Keratinocyte (primary cell): ENCODE measurements at regions not wholly inside any gene's neighbourhood (a gene's known extent, or its start where the extent isn't known, plus 50 kb on each side); places are given as distances from the start of the nearest gene placed in this dataset.

Experiments
- DNase-seq: peaks from one replicate; pipeline ENCODE4 v3.0.0-alpha.2; 2011; ENCODE audit warnings: low read depth, missing footprints, low spot score
- FAIRE-seq: peaks from 2 replicates; lab custom pipeline; 2011; peaks lifted over from hg19 to GRCh38; lab: Jason Lieb, UNC
- H2AFZ ChIP-seq: 2 replicates; pipeline ENCODE4 v1.6.0; 2012; ENCODE audit warnings: low read length, control low read depth, inconsistent platforms; ENCODE audit not compliant: control insufficient read depth
- H3K27ac ChIP-seq: 2 replicates; pipeline ENCODE4 v1.5.1; 2011; ENCODE audit warnings: low read length; ENCODE audit not compliant: control insufficient read depth, insufficient read depth
- H3K27me3 ChIP-seq: 3 replicates; pipeline ENCODE4 v1.6.0; 2011; ENCODE audit warnings: low read length; ENCODE audit not compliant: control insufficient read depth, insufficient read depth; ENCODE audit errors: extremely low read depth
- H3K36me3 ChIP-seq, 2 experiments: 2 replicates in 1 of 2; 3 replicates in 1 of 2; pipeline ENCODE4 v1.5.1; 2011; ENCODE audit warnings: low read length in 2 of 2, mild to moderate bottlenecking in 1 of 2; ENCODE audit not compliant: control insufficient read depth in 2 of 2, insufficient read depth in 2 of 2; ENCODE audit errors: extremely low read depth in 1 of 2
- H3K4me1 ChIP-seq: 3 replicates; pipeline ENCODE4 v1.5.1; 2011; ENCODE audit warnings: low read length; ENCODE audit not compliant: control insufficient read depth, insufficient read depth; ENCODE audit errors: extremely low read depth
- H3K4me2 ChIP-seq: 3 replicates; pipeline ENCODE4 v1.6.0; 2011; ENCODE audit warnings: low read depth, low read length; ENCODE audit not compliant: control insufficient read depth, insufficient read depth; ENCODE audit errors: extremely low read depth
- H3K4me3 ChIP-seq, 3 experiments: fragments of 200-600 bp in 1 of 3; sonication (generic) in 1 of 3; 2 replicates in 2 of 3; 3 replicates in 1 of 3; pipeline ENCODE4 v1.5.1; 2011 to 2016; ENCODE audit warnings: low read length in 3 of 3, mild to moderate bottlenecking in 3 of 3, control low read depth in 2 of 3, inconsistent platforms in 1 of 3, low read depth in 1 of 3, mixed read lengths in 1 of 3, mixed run types in 1 of 3, moderate library complexity in 1 of 3; ENCODE audit not compliant: control insufficient read depth in 2 of 3, insufficient read depth in 2 of 3; ENCODE audit errors: extremely low read depth in 1 of 3
- H3K79me2 ChIP-seq: 2 replicates; pipeline ENCODE4 v1.6.0; 2012; ENCODE audit warnings: low read length; ENCODE audit not compliant: control insufficient read depth, insufficient read depth
- H3K9ac ChIP-seq: 3 replicates; pipeline ENCODE4 v1.6.0; 2011; ENCODE audit warnings: low read length; ENCODE audit not compliant: control insufficient read depth, insufficient read depth; ENCODE audit errors: extremely low read depth
- H3K9me1 ChIP-seq: 3 replicates; pipeline ENCODE4 v1.6.0; 2011; ENCODE audit warnings: low read length; ENCODE audit not compliant: control insufficient read depth, insufficient read depth; ENCODE audit errors: extremely low read depth
- H3K9me3 ChIP-seq: 2 replicates; pipeline ENCODE4 v1.5.1; 2012; ENCODE audit warnings: low read depth, low read length; ENCODE audit not compliant: control insufficient read depth
- H4K20me1 ChIP-seq: 3 replicates; pipeline ENCODE4 v1.6.0; 2011; ENCODE audit warnings: low read length; ENCODE audit not compliant: control insufficient read depth, insufficient read depth; ENCODE audit errors: extremely low read depth
- EZH2 ChIP-seq: IDR thresholded peaks from one replicate; pipeline ENCODE4 v1.6.1; 2012; ENCODE audit warnings: inconsistent platforms, mild to moderate bottlenecking, low read length, moderate library complexity
- dilution Hi-C: fragments of 300-500 bp; cut with MboI; formaldehyde crosslinking; loops from one replicate; pipeline ENCODE4 v1.7.0; 2020; ENCODE audit warnings: low sequenced_read_pairs; ENCODE audit not compliant: extremely low pct_ligation_motif_present
- TF ChIP-seq, protein P1 (sequence below), 3 experiments: IDR thresholded peaks in 1 of 3; conservative IDR thresholded peaks in 1 of 3; optimal IDR thresholded peaks in 1 of 3; 2 replicates in 2 of 3; 3 replicates in 1 of 3; pipeline versions ENCODE3 to v1.5.1; 2011; ENCODE audit warnings: low read length in 3 of 3, mild to moderate bottlenecking in 3 of 3, moderate library complexity in 2 of 3, control low read depth in 1 of 3, inconsistent platforms in 1 of 3; ENCODE audit not compliant: insufficient read depth in 2 of 3; ENCODE audit errors: extremely low read depth in 1 of 3

DNA sequence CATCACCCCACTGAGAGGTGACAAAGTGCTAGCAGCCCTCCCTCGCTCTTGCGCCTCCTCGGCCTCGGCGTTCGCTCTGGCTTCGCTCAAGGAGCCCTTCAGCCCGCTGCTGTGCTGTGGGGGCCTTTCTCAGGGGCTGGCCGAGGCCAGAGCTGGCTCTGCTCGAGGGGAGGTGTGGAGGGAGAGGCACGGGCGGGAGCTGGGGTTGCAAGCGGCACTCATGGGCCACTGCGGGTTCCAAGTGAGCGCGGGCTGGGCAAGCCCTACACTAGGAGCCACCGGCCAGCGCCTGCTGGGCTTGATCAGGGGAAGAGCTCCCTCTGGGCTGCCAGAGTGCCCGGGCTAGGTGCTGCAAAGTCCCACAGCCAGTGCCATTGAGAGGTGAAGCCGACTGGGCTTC is 964.8 kb upstream of the GJE1 start:
- H2AFZ ChIP-seq: no peak overlapping the region
- TF ChIP-seq EZH2: no peak
- no peak overlapping the region for H3K4me2 ChIP-seq
- no peaks in the 10 kb centered on the region for H3K36me3 ChIP-seq
- H3K27me3 ChIP-seq: no peaks in the 10 kb centered on the region
- FAIRE-seq (no peak), DNase-seq (no peak)
- no peak overlapping the region for H3K9ac ChIP-seq
- H3K9me1 ChIP-seq: no peaks in the 10 kb centered on the region
- H4K20me1 ChIP-seq: no peaks in the 10 kb centered on the region
- no peaks in the 10 kb centered on the region for H3K9me3 ChIP-seq
- H3K27ac ChIP-seq: no peak overlapping the region
- dilution Hi-C loops: no loop called here
- no peak overlapping the region for H3K4me3 ChIP-seq
- no peaks in the 10 kb centered on the region for H3K4me1 ChIP-seq
- no peaks in the 10 kb centered on the region for H3K79me2 ChIP-seq

DNA sequence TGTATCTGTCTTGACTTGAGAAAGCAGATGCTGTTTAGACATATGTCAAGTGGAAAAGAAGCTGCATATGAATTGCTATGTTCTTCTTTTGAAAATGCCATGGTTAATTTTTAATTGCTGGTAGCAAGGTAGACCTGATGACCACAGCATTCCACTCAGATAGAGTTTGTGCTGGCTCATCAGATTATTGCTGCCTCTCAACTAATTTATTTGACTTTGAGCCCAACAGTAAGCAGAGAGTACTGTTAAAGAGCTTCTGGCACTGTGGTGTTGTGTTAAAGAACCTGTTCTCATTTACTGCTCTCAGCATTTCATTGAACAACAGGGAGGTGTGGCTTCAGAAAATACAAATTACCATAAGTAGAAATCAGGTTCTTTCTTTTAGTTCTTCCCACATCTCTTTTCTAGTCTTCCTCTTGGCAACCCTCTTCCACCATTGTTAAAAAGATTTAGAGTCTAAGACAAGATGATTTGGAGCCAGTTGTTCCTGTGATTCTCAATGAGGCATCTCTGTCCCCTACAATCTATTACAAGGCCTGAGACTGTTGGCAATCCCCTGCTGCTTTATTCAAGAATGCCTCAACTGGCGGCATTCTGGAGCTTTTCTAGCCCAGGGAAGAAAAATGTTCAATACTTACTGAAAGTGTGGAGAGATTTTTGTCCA is 967.6 kb upstream of the GJE1 start:
- Histone ChIP-seq H3K27me3 (no peaks in the 10 kb centered on the region), H3K4me1 (no peaks in the 10 kb centered on the region), H3K9ac (no peak overlapping the region), H3K4me3 (no peak overlapping the region), H4K20me1 (no peaks in the 10 kb centered on the region), H3K9me3 (no peaks in the 10 kb centered on the region), H3K79me2 (no peaks in the 10 kb centered on the region), H3K4me2 (no peak overlapping the region), H3K27ac (no peak overlapping the region), H3K36me3 (no peaks in the 10 kb centered on the region), H2AFZ (no peak overlapping the region), H3K9me1 (no peaks in the 10 kb centered on the region)
- no peak for DNase-seq
- FAIRE-seq: no peak
- TF ChIP-seq, protein P1, sequence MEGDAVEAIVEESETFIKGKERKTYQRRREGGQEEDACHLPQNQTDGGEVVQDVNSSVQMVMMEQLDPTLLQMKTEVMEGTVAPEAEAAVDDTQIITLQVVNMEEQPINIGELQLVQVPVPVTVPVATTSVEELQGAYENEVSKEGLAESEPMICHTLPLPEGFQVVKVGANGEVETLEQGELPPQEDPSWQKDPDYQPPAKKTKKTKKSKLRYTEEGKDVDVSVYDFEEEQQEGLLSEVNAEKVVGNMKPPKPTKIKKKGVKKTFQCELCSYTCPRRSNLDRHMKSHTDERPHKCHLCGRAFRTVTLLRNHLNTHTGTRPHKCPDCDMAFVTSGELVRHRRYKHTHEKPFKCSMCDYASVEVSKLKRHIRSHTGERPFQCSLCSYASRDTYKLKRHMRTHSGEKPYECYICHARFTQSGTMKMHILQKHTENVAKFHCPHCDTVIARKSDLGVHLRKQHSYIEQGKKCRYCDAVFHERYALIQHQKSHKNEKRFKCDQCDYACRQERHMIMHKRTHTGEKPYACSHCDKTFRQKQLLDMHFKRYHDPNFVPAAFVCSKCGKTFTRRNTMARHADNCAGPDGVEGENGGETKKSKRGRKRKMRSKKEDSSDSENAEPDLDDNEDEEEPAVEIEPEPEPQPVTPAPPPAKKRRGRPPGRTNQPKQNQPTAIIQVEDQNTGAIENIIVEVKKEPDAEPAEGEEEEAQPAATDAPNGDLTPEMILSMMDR (optimal IDR thresholded peaks at IDR 0.05 in 1 of 3, IDR thresholded peaks at IDR 0.05 in 1 of 3, conservative IDR thresholded peaks at IDR 0.05 in 1 of 3; ENCODE audit: extremely low read depth in 1 of 3, insufficient read depth in 2 of 3, low read length in 3 of 3): no peak
- dilution Hi-C loops: no loop called here
